GM18951 (cell line): ENCODE measurements at regions not wholly inside any gene's neighbourhood (a gene's known extent, or its start where the extent isn't known, plus 50 kb on each side); places are given as distances from the start of the nearest gene placed in this dataset.

Experiments
- POLR2A ChIP-seq: IDR thresholded peaks from 4 replicates; pipeline ENCODE4 v1.6.1; 2011; ENCODE audit warnings: mild to moderate bottlenecking; ENCODE audit not compliant: insufficient read length, insufficient read depth; ENCODE audit errors: extremely low read depth
- in situ Hi-C: fragments of 300-500 bp; cut with MboI; formaldehyde crosslinking; loops from one replicate; pipeline ENCODE4 v1.12.0; 2022; ENCODE audit warnings: low sequenced_read_pairs, mixed read lengths, inconsistent platforms; ENCODE audit not compliant: unreplicated experiment

DNA sequence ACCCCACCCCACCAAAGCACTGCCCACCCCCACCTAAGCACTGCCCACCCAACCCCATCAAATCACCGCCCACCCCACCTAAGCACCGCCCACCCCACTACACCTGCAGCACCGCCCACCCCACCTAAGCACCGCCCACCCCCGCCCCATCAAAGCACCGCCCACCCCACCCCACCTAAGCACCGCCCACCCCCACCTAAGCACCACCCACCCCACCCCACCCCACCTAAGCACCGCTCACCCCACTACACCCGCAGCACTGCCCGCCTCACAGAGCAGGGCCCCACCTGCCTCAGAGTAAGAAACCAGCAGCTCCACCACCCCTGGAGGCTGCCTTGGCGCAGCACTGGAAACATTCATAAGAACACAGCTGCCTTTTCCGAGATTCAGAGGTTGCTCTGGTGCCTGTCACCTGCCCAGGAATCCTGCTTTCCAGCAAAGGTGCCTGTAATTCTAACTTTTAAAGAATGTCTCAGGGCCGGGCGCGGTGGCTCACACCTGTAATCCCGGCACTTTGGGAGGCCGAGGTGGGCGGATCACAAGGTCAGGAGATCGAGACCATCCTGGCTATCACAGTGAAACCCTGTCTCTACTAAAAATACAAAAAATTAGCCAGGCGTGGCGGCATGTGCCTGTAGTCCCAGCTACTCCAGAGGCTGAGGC, 148.2 kb downstream of the BMP7 start:
- no peak for TF ChIP-seq POLR2A
- in situ Hi-C loops: no loop called here
